ENCODE measurements at regions not wholly inside any gene's neighbourhood (a gene's known extent, or its start where the extent isn't known, plus 50 kb on each side); places are given as distances from the start of the nearest gene placed in this dataset.

GRCh38 chr4:18389115-18389514 is 367.6 kb upstream of the LCORL start:
- no peak for DNase-seq (ENCODE audit: low spot score)

GRCh38 chr4:18388039-18388438 is 366.5 kb upstream of the LCORL start:
- DNase-seq (ENCODE audit: low spot score): no peak

- no peak for DNase-seq (ENCODE audit: low spot score)
Measured at GRCh38 chr4:18381186-18381585, 359.6 kb upstream of the LCORL start.

- no peak for DNase-seq (ENCODE audit: low spot score)
Measured at GRCh38 chr4:18369561-18369960, 348.0 kb upstream of the LCORL start.

GRCh38 chr4:18366892-18367291 is 345.3 kb upstream of the LCORL start:
- DNase-seq (ENCODE audit: low spot score): peak; percentile 49

- no peak for DNase-seq (ENCODE audit: low spot score)
Measured at GRCh38 chr4:18366136-18366535, 344.6 kb upstream of the LCORL start.

GRCh38 chr4:18343581-18343980 is 322.0 kb upstream of the LCORL start:
- DNase-seq (ENCODE audit: low spot score): no peak

- no peak for DNase-seq (ENCODE audit: low spot score)
Measured at GRCh38 chr4:18342847-18343246, 321.3 kb upstream of the LCORL start.

- no peak for DNase-seq (ENCODE audit: low spot score)
Measured at GRCh38 chr4:18321956-18322530, 300.5 kb upstream of the LCORL start.

GRCh38 chr4:18319431-18319830 is 297.9 kb upstream of the LCORL start:
- no peak for DNase-seq (ENCODE audit: low spot score)

GRCh38 chr4:18318682-18319388 is 297.3 kb upstream of the LCORL start:
- DNase-seq (ENCODE audit: low spot score): no peak

- DNase-seq (ENCODE audit: low spot score): no peak
Measured at GRCh38 chr4:18314731-18315130, 293.2 kb upstream of the LCORL start.

GRCh38 chr4:18297684-18298083 is 276.1 kb upstream of the LCORL start:
- DNase-seq (ENCODE audit: low spot score): no peak

GRCh38 chr4:18296411-18296810 is 274.9 kb upstream of the LCORL start:
- no peak for DNase-seq (ENCODE audit: low spot score)

GRCh38 chr4:18294846-18295245 is 273.3 kb upstream of the LCORL start:
- no peak for DNase-seq (ENCODE audit: low spot score)

- no peak for DNase-seq (ENCODE audit: low spot score)
Measured at GRCh38 chr4:18294021-18294420, 272.5 kb upstream of the LCORL start.

GRCh38 chr4:18292411-18292810 is 270.9 kb upstream of the LCORL start:
- no peak for DNase-seq (ENCODE audit: low spot score)

- DNase-seq (ENCODE audit: low spot score): no peak
Measured at GRCh38 chr4:18291981-18292380, 270.4 kb upstream of the LCORL start.

GRCh38 chr4:18291256-18291655 is 269.7 kb upstream of the LCORL start:
- DNase-seq (ENCODE audit: low spot score): no peak

GRCh38 chr4:18285357-18285756 is 263.8 kb upstream of the LCORL start:
- DNase-seq (ENCODE audit: low spot score): no peak

- DNase-seq (ENCODE audit: low spot score): no peak
Measured at GRCh38 chr4:18278244-18278643, 256.7 kb upstream of the LCORL start.

GRCh38 chr4:18262832-18263231 is 241.3 kb upstream of the LCORL start:
- DNase-seq (ENCODE audit: low spot score): no peak

- DNase-seq (ENCODE audit: low spot score): no peak
Measured at GRCh38 chr4:18252052-18252451, 230.5 kb upstream of the LCORL start.

GRCh38 chr4:18250564-18250963 is 229.0 kb upstream of the LCORL start:
- DNase-seq (ENCODE audit: low spot score): no peak
